ENCODE measurements at regions not wholly inside any gene's neighbourhood (a gene's known extent, or its start where the extent isn't known, plus 50 kb on each side); places are given as distances from the start of the nearest gene placed in this dataset.

DNA sequence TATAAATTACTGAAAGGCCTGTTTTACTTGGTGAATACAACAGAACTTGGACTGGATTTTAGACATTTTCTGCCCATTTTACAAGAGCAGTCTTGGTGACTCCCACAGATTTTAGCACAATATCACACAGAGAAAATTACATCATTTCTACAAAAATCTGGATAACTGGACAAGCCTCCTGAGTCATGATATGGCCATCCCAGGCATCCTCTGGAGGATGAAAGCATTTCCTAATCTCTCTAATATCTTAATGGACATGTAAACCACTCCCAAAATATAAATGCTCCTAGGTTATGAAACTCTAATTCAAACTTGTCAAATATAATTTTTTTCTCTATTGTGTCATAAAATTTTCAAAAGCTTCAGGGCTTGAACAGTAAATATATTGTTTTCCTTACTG is 1170.8 kb upstream of the PCDH7 start:
- Histone ChIP-seq H3K4me1 (no peaks in the 10 kb centered on the region), H3K27ac (no peak overlapping the region), H3K27me3 (no peaks in the 10 kb centered on the region), H3K9me3 (no peaks in the 10 kb centered on the region), H3K4me3 (no peak overlapping the region), H3K36me3 (no peaks in the 10 kb centered on the region)
- TF ChIP-seq, protein P1, sequence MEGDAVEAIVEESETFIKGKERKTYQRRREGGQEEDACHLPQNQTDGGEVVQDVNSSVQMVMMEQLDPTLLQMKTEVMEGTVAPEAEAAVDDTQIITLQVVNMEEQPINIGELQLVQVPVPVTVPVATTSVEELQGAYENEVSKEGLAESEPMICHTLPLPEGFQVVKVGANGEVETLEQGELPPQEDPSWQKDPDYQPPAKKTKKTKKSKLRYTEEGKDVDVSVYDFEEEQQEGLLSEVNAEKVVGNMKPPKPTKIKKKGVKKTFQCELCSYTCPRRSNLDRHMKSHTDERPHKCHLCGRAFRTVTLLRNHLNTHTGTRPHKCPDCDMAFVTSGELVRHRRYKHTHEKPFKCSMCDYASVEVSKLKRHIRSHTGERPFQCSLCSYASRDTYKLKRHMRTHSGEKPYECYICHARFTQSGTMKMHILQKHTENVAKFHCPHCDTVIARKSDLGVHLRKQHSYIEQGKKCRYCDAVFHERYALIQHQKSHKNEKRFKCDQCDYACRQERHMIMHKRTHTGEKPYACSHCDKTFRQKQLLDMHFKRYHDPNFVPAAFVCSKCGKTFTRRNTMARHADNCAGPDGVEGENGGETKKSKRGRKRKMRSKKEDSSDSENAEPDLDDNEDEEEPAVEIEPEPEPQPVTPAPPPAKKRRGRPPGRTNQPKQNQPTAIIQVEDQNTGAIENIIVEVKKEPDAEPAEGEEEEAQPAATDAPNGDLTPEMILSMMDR (IDR thresholded peaks at IDR 0.05), result no peak
- TF ChIP-seq POLR2A (IDR thresholded peaks at IDR 0.05), result no peak
- DNase-seq, result no peak

GRCh38 chr4:29551821-29552220 is 1168.3 kb upstream of the PCDH7 start:
- no peak overlapping the region for H3K27ac ChIP-seq
- no peak for DNase-seq
- no peaks in the 10 kb centered on the region for H3K9me3 ChIP-seq
- H3K4me3 ChIP-seq, result no peak overlapping the region
- TF ChIP-seq, protein P1 (IDR thresholded peaks at IDR 0.05), result no peak
- no peak for TF ChIP-seq POLR2A (IDR thresholded peaks at IDR 0.05)
- no peaks in the 10 kb centered on the region for H3K36me3 ChIP-seq
- H3K4me1 ChIP-seq, result no peaks in the 10 kb centered on the region
- H3K27me3 ChIP-seq, result no peaks in the 10 kb centered on the region

- no peak for DNase-seq
- no peak overlapping the region for H3K27ac ChIP-seq
- H3K36me3 ChIP-seq, result no peaks in the 10 kb centered on the region
- no peaks in the 10 kb centered on the region for H3K9me3 ChIP-seq
- H3K4me3 ChIP-seq, result no peak overlapping the region
- TF ChIP-seq POLR2A (IDR thresholded peaks at IDR 0.05), result no peak
- TF ChIP-seq, protein P1 (IDR thresholded peaks at IDR 0.05), result no peak
- no peaks in the 10 kb centered on the region for H3K4me1 ChIP-seq
- H3K27me3 ChIP-seq, result no peaks in the 10 kb centered on the region
These were observed 1166.3 kb upstream of the PCDH7 start for GRCh38 chr4:29553846-29554245.

- H3K4me3 ChIP-seq, result no peak overlapping the region
- no peak for DNase-seq
- peaks cover 0 to 3% (median 0%) of the 10 kb centered on the region in 4 donors for H3K9me3 ChIP-seq
- no peaks in the 10 kb centered on the region for H3K36me3 ChIP-seq
- no peaks in the 10 kb centered on the region for H3K27me3 ChIP-seq
- no peak for TF ChIP-seq POLR2A (IDR thresholded peaks at IDR 0.05)
- TF ChIP-seq, protein P1 (IDR thresholded peaks at IDR 0.05), result no peak
- no peak overlapping the region for H3K27ac ChIP-seq
- H3K4me1 ChIP-seq, result no peaks in the 10 kb centered on the region
These were observed 1161.4 kb upstream of the PCDH7 start for GRCh38 chr4:29558789-29559188.

GRCh38 chr4:29559286-29559685 is 1160.9 kb upstream of the PCDH7 start:
- no peak overlapping the region for H3K27ac ChIP-seq
- H3K27me3 ChIP-seq, result no peaks in the 10 kb centered on the region
- TF ChIP-seq POLR2A (IDR thresholded peaks at IDR 0.05), result no peak
- TF ChIP-seq, protein P1 (IDR thresholded peaks at IDR 0.05), result no peak
- H3K36me3 ChIP-seq, result no peaks in the 10 kb centered on the region
- no peaks in the 10 kb centered on the region for H3K4me1 ChIP-seq
- peaks cover 0 to 3% (median 0%) of the 10 kb centered on the region in 4 donors for H3K9me3 ChIP-seq
- no peak overlapping the region for H3K4me3 ChIP-seq
- DNase-seq, result no peak

DNA sequence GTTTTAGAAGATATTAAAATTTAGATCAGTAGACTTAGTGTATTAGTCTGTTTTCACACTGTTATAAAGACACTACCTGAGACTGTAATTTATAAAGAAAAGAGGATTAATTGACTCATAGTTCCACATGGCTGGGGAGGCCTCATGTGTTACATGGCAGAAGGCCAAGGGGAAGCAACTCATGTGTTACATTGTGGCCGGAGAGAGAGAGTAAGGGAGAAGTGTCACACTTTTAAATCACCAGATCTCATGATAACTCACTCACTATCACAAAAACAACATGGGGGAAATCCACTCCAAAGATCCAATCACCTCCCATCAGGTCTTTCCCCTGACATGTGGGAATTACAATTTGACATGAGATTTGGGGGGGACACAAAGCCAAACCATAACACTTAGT is 1159.7 kb upstream of the PCDH7 start:
- no peak for DNase-seq
- TF ChIP-seq, protein P1 (IDR thresholded peaks at IDR 0.05), result no peak
- TF ChIP-seq POLR2A (IDR thresholded peaks at IDR 0.05), result no peak
- H3K27ac ChIP-seq, result no peak overlapping the region

More for the DNA sequence above, 1159.7 kb upstream of the PCDH7 start:
- Histone ChIP-seq H3K9me3 (peaks cover 0 to 3% (median 0%) of the 10 kb centered on the region in 4 donors), H3K4me3 (no peak overlapping the region), H3K36me3 (no peaks in the 10 kb centered on the region), H3K27me3 (no peaks in the 10 kb centered on the region), H3K4me1 (no peaks in the 10 kb centered on the region)
